Medulla oblongata (tissue), 1 donor: ENCODE measurements at regions not wholly inside any gene's neighbourhood (a gene's known extent, or its start where the extent isn't known, plus 50 kb on each side); places are given as distances from the start of the nearest gene placed in this dataset.
A peak's percentile ranks its signal among the peaks of the same experiment; 100 is the strongest.

Experiments
- DNase-seq: peaks from one replicate; pipeline ENCODE4 v3.0.0-alpha.2; 2015; ENCODE audit errors: extremely low spot score

DNA sequence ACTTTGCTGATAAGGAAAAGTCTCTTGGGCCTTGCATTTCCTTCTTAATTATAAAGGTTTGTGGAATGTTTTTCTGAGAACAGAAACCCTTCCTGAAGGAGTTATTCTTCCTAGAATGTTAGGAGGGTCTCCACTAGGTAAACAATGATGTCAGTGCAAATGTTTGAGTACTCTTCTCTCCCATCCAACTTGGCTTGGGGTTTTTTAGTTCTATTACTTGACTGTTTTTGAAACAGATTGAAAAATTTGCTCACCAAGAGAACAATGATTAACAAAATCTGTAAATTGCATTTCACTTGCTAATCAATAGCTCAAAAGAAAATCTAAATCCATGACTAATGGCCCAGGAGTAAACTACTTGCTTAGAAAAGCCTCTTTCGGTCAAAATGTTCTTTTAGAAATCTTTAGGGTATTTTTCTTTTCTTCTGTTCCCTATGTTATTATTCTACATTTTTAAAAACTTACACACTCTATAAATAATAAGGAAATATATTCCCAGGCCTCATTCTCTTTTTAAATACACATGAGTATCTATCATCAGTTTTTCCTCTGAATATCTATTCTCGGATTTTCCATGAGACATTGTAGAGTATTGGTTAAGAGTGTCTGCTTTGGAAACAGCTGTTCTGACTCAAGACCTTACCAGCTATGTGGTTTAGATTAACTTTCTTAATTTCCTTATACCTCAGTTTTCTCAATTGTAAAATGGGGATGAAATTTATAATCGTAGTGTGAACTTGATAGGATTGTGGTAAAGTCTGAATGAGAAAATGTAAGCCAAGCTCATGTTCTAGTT lies 234.2 kb upstream of the CITED2 start:
- DNase-seq = no peak

GRCh38 chr6:139605350-139605749 lies 230.9 kb upstream of the CITED2 start:
- no peak for DNase-seq

GRCh38 chr6:139603581-139603980 lies 229.1 kb upstream of the CITED2 start:
- no peak for DNase-seq

DNA sequence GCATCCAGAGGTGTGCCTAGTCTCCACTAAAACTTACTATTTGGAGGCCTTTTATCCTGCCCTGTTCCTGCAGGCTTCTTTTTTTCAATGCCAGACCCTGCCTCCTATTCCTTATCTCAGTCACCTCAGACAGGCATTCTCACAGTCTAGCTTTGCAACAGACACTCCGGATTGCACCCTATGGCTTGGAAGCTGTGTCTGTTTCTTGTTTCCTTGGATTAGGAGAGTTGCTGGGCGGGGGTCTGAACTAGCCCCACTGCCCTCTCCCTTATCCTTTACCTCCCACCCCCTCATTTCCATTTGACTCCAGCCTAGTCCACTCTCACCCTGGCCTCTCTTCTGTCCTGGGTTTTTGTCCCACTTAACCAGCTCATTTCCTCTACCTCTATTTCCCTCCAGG lies 228.1 kb upstream of the CITED2 start:
- no peak for DNase-seq

GRCh38 chr6:139600919-139601475 lies 226.5 kb upstream of the CITED2 start:
- DNase-seq = no peak

DNA sequence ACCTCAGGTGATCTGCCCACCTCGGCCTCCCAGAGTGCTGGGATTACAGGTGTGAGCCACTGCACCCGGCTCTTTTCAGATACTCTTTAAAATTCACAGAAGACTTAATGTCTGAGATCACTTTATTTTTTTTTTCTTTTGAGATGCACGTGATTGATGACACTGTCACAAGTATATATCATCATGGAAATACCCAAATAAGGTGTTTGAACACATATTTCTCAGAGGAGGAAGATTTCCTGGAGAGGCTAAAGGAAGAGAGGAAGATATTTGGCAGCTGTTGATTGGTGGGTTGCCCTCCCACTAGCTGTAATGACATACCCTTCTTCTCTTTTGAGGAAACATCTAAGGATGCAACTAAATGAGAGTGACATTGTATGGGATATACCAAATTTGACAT lies 225.9 kb upstream of the CITED2 start:
- DNase-seq = no peak

DNA sequence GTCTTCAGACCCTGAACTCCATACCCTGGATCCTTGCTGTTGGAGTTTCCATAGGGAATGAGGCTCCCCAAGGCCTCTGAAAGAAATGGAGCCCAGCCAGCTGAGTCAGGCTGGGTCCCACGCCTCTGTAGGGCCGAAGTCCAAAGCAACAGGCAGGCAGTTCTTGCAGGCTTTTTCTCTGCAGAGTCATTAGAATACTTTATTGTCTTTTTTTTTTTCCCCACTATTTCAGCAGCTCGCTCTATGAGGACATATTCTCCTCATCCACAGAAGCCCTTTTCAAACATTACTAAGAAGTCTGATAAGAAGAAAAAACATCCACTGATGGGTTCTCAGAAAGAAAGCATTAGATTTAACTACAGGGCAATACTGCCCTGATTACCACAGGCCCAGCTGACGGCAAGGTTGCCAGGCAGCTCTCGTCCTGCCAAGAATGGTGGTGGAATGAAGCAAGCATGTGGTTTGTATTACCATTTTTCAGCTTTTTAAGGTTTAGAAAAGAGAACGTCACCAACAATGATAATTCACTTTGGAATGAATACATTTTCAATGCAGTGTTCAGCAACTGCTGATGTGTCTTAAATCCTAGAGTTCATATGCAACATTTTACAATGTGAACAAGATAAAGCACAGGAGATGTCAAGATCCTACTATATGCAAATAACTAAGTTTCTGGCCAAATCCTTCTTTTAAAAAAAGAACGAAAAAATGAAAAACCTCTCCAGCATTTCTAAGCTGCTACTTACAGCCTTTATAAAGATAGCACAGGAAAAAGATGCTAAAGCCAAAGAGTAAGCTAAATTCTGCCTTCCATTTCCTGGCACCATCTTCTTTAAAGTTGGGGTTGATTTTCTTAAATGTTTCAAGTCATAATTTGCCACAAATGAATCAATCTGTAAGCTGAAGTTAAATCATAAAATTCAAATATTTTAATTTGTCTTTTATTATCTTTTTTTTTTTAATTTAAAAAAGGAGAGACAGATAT lies 223.6 kb upstream of the CITED2 start:
- peak; percentile 68 for DNase-seq

DNA sequence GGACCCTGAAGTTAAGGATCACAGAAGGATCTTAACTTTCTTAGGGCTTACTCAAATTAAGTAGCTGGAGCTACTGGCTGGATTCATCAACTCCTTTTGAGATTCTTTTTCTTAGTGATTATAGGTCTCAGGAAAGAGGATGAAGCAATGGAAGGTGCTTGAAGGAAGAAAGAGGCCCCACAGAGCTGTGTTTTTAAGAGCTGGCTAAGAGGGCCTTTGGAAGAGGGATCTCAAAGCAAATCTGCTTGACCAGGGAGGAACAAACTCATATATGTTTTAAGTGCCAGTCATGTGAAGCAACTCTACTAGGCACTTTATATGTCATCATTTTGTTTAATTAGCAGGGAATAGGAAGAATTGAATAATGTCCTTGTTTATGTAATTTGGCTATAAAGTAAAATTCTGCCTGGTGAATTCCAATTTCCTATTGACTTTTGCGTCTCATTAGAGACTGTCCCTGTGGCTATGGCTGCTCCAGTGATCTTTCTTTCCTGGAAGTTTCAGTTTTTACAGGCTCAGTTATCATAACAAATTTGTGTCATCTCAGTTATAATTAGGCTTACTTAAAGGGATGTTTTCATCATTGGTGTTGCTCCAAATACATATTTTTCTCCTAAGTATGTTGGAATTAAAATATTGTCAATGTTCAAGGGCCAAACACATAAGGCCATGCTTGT lies 222.8 kb upstream of the CITED2 start:
- no peak for DNase-seq

GRCh38 chr6:139595183-139595582 lies 220.7 kb upstream of the CITED2 start:
- DNase-seq = no peak

DNA sequence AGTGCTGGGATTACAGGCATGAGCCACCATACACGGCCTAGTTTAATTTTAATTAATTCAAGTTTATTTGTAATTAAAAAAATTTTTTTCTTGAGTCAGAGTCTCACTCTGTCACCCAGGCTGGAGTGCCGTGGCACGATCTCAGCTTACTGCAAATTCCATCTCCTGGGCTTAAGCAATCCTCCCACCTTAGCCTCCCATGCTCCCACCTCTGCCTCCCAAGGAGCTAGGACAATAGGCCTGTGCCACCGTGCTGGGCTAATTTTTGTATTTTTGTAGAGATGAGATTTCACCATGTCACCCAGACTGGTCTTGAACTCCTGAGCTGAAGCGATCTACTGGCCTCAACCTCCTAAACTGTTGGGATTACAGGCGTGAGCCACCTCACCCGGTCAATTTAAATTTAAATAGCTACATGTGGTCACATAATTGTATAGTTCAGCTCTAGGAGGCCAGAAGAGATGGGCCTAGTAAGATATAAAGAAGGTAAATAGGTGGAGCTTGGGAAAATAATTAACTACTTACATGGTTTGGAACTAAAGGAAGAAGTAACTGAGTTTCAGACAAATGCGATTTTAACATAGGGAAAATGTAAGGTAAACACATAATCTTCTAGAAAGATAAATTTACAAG lies 220.0 kb upstream of the CITED2 start:
- no peak for DNase-seq

GRCh38 chr6:139593081-139593480 lies 218.6 kb upstream of the CITED2 start:
- no peak for DNase-seq

DNA sequence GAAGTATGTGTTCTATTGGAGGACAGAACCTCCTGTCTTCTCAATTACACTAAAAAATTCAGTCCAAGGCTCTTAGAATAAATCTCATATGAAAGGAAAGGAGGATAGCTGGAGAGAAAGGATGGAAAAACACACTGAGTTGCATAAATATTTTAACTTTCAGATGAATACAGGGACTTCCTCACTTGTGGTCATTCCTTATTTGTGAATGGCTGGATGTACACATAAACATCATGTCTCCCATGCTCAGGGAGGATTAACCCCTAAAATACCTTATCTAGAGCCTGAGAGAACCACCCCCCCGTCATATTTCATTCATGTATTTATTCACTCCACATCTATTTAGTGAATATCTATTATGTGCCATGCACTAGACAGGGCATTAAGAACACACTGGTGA lies 217.6 kb upstream of the CITED2 start:
- no peak for DNase-seq

- no peak for DNase-seq
Observed at GRCh38 chr6:139591075-139591865, 216.8 kb upstream of the CITED2 start.

GRCh38 chr6:139590206-139590605 lies 215.8 kb upstream of the CITED2 start:
- no peak for DNase-seq

GRCh38 chr6:139588734-139589593 lies 214.5 kb upstream of the CITED2 start:
- DNase-seq = no peak

DNA sequence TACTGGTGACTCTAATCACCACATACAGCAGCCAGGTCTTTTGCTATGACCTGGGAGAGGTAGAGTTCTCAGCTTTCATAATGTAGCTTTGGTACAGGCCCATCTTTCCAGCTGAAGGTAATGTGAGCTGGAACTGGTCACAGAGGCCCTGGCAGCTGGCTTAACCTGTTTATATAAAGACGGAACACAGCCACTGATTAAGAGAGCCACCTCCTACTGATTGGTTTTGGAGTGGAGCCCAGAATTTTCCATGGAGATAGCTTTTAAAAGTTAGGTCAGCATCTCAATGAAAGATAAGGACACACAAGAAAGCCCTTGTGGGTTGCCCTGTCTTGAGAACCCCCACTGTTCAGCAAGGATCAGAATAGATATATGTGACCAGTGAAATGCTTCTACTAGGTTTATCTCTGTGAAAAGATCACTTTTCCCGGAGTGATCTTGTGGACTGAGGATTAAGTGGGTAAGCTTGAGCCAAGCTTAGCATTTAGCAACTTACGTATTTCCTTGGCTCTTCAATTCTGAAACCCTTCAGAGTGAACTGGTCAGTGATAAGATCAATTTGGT lies 213.7 kb upstream of the CITED2 start:
- no peak for DNase-seq

DNA sequence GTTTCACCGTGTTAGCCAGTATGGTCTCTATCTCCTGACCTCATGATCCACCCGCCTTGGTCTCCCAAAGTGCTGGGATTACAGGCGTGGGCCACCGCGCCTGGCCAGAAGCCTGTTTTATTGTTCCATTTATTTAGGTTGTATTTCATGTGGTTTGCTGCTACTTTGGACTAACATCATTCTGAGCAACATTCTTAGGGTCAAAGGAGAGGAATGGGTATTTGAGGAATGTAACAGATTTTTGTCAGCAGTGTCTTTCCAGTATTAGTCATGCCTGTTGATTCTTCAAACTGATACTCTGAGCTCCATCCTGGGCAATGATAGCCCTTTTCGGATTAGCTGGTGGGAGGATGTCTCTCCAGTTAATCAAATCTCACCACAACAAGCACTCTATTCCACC lies 213.0 kb upstream of the CITED2 start:
- no peak for DNase-seq

DNA sequence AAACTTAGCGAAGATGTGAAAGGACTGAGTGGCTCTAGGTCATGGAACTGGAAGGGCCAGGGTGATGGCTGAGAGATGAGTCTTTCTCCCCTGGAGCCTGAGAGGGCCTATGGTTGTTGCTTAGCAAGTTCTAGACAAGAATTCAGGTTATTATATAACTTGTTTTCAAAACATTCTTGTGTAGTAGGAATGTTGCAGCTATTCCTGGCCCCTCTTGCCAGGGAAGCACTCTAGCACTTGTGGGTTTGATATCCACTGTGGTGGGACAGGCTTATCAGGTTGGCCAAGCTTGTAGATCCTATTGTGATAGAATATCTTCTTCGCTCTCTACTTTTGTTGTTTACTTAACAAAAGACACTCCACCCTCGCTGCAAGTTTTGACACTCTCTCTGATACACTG lies 211.8 kb upstream of the CITED2 start:
- no peak for DNase-seq

DNA sequence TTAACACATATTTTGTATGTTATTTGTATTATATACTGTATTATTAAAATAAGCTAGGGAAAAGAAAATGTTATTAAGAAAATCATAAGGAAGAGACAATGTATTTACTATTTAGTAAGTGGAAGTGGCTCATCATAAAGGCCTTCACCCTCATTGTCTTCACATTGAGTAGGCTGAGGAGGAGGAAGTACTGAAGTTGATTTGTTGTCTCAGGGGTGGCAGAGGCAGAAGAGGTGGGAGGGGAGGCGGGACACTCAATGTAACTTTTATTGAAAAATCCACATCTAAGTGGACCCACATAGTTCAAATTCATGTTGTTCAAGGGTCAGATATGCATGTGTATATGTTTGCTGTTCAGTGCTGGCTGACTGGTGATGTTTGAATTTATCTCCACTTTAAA lies 210.2 kb upstream of the CITED2 start:
- no peak for DNase-seq
